Cardiac muscle cell (in vitro differentiated cells and primary cell): ENCODE measurements at regions not wholly inside any gene's neighbourhood (a gene's known extent, or its start where the extent isn't known, plus 50 kb on each side); places are given as distances from the start of the nearest gene placed in this dataset.
A peak's percentile ranks its signal among the peaks of the same experiment; 100 is the strongest.

ENCODE experiments used
- DNase-seq, 2 donors: peaks; one replicate each; pipeline versions ENCODE4 v3.0.0 to v3.0.0-alpha.2; 2010 to 2017; ENCODE audit warnings: low read depth in 1 of 2, low spot score in 1 of 2
- H3K27ac ChIP-seq: fragments of 200-600 bp; sonication (generic); 2 replicates; pipeline ENCODE4 v1.5.1; 2016
- H3K27me3 ChIP-seq: fragments of 200-600 bp; sonication (generic); 2 replicates; pipeline ENCODE4 v1.6.0; 2016; ENCODE audit warnings: control low read depth
- H3K36me3 ChIP-seq: fragments of 200-600 bp; sonication (generic); 2 replicates; pipeline ENCODE4 v1.5.1; 2016; ENCODE audit warnings: control low read depth
- H3K4me1 ChIP-seq: fragments of 200-600 bp; sonication (generic); 2 replicates; pipeline ENCODE4 v1.8.1; 2017; ENCODE audit warnings: low read depth, mild to moderate bottlenecking, mixed run types
- H3K4me3 ChIP-seq: fragments of 200-600 bp; sonication (generic); 2 replicates; pipeline ENCODE4 v1.5.1; 2016; ENCODE audit warnings: mild to moderate bottlenecking
- H3K9me3 ChIP-seq: fragments of 200-600 bp; sonication (generic); 2 replicates; pipeline ENCODE4 v1.5.1; 2017; ENCODE audit warnings: low read depth, mild to moderate bottlenecking, control low read depth
- CTCF ChIP-seq: IDR thresholded peaks from 2 replicates; pipeline ENCODE4 v1.5.1; 2012; ENCODE audit warnings: low read depth, mild to moderate bottlenecking, low read length

GRCh38 chr14:85439696-85440328 is 90.1 kb upstream of the FLRT2 start:
- no peak for TF ChIP-seq CTCF
- no peaks in the 10 kb centered on the region for H3K36me3 ChIP-seq
- no peak overlapping the region for H3K4me3 ChIP-seq
- no peaks in the 10 kb centered on the region for H3K9me3 ChIP-seq
- peak; percentile 52 to 72 for DNase-seq
- peak overlapping the region; percentile 26 for H3K27ac ChIP-seq
- no peaks in the 10 kb centered on the region for H3K4me1 ChIP-seq
- no peaks in the 10 kb centered on the region for H3K27me3 ChIP-seq

GRCh38 chr14:85441909-85442643 is 87.9 kb upstream of the FLRT2 start:
- H3K27ac ChIP-seq = no peak overlapping the region

GRCh38 chr14:85442996-85443395 is 86.9 kb upstream of the FLRT2 start:
- Histone ChIP-seq H3K4me3 (no peak overlapping the region), H3K27ac (no peak overlapping the region), H3K9me3 (no peaks in the 10 kb centered on the region), H3K4me1 (no peaks in the 10 kb centered on the region), H3K36me3 (no peaks in the 10 kb centered on the region), H3K27me3 (no peaks in the 10 kb centered on the region)
- DNase-seq = peak in 1 of 2 donors; percentile 29
- no peak for TF ChIP-seq CTCF

More at GRCh38 chr14:85441909-85442643, 87.9 kb upstream of the FLRT2 start:
- no peaks in the 10 kb centered on the region for H3K36me3 ChIP-seq
- no peak for TF ChIP-seq CTCF
- H3K4me3 ChIP-seq = no peak overlapping the region
- H3K4me1 ChIP-seq = no peaks in the 10 kb centered on the region
- no peak for DNase-seq
- H3K27me3 ChIP-seq = no peaks in the 10 kb centered on the region
- no peaks in the 10 kb centered on the region for H3K9me3 ChIP-seq

- Histone ChIP-seq H3K27me3 (no peaks in the 10 kb centered on the region), H3K4me3 (no peak overlapping the region), H3K27ac (no peak overlapping the region), H3K36me3 (no peaks in the 10 kb centered on the region), H3K9me3 (no peaks in the 10 kb centered on the region), H3K4me1 (no peaks in the 10 kb centered on the region)
- DNase-seq = peak; percentile 77
- TF ChIP-seq CTCF = no peak
Measured at GRCh38 chr14:85444635-85445034, 85.3 kb upstream of the FLRT2 start.

- H3K4me1 ChIP-seq = no peaks in the 10 kb centered on the region
- no peaks in the 10 kb centered on the region for H3K9me3 ChIP-seq
- H3K27me3 ChIP-seq = no peaks in the 10 kb centered on the region
- no peak for DNase-seq
- no peak for TF ChIP-seq CTCF
- H3K36me3 ChIP-seq = no peaks in the 10 kb centered on the region
- no peak overlapping the region for H3K4me3 ChIP-seq
- no peak overlapping the region for H3K27ac ChIP-seq
Measured at GRCh38 chr14:85445151-85445795, 84.7 kb upstream of the FLRT2 start.
